HG03280 (cell line): ENCODE measurements at regions not wholly inside any gene's neighbourhood (a gene's known extent, or its start where the extent isn't known, plus 50 kb on each side); places are given as distances from the start of the nearest gene placed in this dataset.

Experiments
- ATAC-seq: cut with Tn5 transposase; IDR thresholded peaks from one replicate; pipeline ENCODE4 v1.9.1; 2021; ENCODE audit warnings: mild to moderate bottlenecking, moderate library complexity; ENCODE audit not compliant: unreplicated experiment

DNA sequence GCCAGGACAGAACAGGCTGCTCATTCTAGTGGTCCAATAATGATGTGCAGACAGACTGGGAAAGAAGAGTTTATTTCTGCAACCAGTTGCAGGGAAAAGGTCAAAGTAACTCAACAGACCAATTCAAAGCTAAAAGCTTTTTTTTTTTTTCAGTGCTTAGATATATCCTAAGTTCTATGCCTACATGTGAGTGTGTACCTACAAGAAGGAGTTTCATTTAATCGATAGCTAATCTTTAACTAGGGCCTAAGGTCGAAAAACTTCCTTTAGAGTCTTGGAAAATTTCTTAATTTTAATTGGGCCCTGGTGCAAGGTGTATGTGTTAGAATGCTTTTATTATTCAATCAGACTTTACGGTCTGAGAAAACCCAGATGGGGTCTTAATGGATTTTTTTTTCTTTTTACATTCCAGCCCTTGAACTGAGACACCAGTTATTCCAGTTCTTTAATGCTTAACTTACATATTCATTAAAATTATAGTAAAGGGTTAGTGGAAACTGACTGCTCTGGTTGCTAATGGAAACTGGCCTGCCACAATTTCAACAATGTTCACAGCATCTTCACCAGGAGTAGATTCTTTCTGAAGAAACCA, 365.3 kb downstream of the MTRR start:
- no peak for ATAC-seq

DNA sequence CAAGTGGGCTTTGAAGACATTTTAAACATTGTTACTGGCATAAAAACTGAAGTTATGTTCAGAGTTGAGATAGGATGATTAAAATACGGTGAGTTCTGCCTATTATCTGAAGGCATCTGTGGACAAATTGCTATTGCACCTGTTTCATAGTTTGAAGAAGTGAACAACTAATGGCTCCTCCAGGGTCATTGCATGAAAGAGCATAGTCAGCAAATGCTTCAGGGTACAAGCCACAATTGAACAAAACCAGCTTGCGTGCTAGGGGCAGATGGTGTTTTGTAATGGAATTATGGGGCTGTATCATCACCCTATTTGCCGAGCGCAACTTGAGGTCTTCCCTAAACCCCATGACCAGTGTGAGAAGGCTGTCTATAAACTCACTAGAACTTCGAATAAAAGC, 369.1 kb downstream of the MTRR start:
- ATAC-seq, result no peak

DNA sequence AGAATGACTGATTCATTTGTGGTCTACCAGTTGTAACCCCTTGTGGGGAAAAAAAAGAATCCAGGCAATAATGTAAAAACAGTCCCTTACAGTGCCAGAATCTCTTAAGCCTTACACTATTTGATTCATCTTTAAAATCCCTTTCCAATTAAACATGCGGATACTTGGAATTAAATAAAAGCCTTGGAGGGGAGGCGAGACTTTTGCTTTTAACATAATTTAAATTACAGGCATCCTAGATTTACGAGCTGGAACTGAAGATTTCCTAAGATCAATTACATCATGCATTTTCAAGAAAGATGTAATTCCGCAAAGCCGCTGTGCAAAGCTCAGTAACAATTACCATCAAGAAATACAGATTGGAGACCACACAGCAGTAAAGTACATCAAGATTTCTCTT, 370.2 kb downstream of the MTRR start:
- no peak for ATAC-seq

DNA sequence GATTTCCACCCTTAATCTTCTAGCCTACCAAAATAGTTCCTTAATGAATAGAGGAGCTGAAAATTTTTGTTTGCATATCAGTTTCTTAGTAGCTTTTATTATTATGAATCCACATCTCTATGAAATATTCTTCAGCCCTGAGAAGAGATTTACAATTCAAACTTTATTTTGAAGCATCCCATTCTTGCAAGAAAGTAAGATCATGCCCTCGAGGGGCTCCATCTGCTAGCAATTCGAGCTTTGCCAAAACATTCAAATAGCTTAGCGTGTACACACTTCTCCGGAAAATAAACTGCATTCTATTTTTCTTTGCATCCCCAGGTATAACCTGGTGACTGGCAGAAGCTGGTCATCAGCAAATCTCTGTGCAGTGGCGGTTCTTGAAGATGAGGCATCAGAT, 370.7 kb downstream of the MTRR start:
- no peak for ATAC-seq

DNA sequence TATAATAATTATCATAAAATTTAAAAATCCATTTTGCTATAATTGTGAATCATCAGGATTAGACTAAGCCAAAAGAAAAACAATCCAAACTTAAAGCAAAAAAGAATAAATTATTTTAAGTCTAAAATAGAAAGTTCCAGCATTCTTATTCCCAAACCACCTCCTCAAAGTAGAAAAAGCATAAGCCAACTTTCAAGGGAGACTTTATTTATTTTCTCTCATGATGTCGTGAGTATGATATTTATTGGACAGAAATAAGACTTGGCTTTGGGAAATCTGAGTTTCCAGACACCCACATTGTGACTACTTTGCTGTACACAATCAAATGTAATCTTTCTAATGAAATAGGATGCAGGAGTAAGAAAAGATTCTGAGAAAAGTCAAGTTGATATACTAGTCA, 372.1 kb downstream of the MTRR start:
- ATAC-seq, result no peak

DNA sequence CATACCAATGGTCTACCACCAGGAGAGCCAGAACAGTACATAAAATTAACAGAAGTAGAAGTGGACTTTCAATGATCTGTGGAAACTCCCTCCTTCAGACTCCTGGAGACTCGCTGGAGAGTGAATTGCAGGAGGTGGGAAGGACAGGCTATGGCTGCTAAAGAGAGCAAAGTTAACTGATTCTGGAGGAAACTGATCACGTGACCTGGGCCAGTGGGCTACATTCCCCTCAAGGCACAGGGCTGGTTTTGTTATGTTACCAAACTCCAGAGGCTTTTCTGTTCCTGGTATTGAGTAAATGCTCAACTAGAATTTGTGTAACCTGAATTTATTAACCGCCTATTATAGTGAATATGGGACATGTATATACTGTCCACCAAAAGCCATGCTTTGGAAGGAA, 372.6 kb downstream of the MTRR start:
- ATAC-seq, result no peak

DNA sequence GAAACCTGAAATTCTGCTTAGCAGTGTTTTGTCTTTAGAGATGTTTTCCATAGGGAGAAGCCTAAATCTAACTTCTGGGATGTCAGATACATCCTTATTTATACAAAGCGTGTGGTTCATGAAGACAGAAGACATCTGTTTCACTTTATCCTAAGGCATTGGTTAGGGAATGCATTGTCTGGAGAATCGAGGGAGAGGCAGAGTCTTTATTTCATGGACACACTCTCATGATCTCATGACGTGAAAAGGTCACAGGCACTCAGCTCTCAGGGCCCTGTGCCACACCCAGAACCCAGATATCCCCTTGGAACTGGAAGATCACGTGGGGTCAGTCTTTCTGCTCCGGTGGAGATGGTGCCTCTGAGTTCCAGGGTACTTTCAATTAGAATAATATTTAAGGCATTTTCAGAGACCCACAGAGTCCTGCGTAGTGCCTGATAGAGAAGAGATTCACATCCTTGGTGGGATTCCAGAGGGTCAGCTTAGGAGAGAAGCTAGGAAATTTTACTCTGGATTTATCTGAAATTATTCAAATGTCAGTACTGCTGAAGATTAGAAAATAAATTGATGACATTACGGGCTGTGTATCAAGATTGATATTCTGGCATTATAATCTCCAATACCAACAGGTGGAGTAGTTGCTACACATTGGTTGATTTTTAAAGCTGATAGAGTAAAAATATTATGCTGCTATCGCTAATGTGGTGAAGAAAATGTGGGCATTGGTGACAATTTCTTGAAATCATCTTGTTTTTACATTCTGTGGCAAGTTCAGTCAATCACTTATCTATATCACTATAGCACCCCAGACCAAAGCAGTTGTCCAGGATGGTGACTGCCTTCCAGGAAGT, 378.3 kb downstream of the MTRR start:
- no peak for ATAC-seq

DNA sequence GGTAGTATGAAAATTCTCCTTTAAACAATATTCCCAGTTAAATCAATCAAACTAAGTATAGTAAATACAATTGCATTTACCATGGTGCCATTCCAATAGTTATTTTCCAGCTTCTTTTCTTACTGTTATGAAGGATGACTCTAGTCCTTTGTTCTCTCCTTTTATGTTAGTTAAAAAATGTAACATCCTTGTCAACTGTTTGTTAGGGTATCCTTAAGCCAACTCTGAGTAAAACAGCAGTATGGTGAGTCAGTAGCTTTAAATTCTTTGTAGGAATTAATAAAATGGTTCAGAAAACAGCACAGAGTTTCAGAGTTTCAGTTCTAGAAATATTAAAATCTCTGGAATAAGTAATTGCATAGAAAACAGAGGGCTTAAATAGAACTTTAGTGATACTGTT, 384.4 kb downstream of the MTRR start:
- no peak for ATAC-seq

DNA sequence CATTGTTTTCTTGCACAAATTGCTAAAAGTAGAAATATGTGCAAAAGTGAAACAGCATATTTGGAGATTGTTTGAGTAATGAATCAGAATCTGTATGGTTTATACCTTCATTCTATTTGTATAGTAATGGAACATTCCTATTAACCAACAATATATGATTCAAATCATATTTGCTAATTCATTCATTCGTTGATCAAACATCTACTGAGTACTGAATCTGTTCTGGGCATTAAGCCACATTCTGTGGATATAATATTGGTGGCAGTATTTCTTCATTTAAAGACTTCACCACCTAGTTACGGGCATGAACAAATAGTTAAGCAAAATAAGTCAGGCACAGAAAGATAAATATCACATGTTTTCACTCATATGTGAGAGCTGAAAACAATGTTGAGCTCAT, 385.7 kb downstream of the MTRR start:
- no peak for ATAC-seq

DNA sequence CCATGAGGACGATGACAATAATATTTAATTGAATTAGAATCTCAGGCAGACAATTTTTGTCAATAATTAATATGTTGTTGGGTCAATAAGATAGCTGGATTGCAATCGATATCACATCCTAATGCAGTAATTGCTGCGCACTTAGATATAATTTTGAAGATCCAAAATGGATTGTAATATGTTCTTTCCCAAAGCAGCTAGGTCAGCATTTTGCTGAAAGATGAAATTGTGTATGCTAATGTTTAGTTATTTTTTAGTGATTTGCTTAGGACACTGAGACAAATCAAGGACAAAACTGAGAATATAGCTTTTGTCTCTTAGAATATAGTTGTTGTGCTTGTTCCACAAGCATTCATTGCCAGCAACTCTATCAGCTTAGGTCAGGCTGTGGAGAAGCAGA, 389.9 kb downstream of the MTRR start:
- ATAC-seq, result no peak

DNA sequence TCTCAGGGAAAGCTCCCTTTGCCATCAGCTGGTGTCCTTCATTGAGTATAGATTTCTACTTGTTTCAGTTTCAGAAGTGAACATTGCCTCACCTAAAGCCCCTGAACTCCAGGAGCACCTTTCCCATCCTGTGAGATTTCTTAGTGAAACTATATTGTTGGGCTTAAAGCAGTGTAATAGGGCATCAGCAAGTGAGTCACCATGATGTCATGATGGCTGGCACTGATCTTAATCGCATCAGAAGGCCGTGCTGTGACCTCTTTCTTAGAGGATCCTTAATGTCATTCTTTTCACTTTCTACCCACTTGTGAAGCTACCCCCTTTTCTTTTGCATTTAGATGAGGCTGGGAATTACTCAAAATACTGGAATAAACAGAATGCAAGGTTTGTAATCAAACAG, 401.3 kb downstream of the MTRR start:
- ATAC-seq, result no peak

DNA sequence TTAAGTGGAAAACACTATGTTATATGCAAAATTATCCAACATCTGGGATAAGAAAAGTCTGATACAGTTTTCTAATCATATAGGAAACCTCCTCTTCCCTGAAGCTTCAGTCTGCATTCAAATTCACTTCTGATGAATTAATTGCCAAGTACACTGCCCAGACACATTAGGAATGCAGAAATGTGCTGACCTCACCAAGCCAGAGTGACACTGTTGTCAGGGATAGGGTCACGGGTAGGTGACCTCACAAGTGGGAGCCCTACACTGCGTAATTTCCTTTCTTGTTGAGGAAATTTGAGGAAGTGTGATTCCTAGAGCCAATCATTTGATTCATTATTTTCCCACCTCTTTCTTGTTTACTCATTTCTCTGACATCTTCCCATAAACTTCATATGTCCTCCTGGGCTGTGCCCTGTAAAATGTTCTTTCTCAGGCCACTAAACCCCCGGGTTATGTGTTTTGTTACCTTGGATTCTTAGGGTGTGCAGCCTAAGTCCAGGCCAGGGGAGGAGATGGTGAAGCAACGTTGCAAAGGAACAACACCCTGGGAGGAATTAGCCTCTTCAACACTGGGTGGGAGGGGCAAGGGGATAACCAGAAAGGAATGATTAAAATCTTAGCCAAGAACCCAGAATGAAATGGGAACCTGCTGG, 411.9 kb downstream of the MTRR start:
- ATAC-seq, result no peak

DNA sequence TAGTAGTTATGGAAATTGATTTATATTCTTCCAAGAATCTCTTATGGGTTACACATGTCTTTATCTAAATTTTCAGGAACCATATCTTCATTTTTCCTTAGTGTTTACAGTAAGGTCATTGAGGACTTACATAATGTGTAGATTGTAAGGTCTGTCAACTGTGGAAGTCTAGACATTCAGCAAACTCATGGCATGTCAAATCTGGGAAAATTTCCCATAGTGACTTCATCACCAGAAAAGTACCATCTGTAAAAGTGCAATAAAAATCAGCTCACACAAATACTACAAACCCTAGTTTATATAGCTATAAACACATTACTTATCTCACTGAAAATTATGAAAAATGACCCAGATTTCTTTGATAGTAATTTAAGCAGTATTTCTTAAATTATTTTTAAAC, 419.4 kb downstream of the MTRR start:
- no peak for ATAC-seq

DNA sequence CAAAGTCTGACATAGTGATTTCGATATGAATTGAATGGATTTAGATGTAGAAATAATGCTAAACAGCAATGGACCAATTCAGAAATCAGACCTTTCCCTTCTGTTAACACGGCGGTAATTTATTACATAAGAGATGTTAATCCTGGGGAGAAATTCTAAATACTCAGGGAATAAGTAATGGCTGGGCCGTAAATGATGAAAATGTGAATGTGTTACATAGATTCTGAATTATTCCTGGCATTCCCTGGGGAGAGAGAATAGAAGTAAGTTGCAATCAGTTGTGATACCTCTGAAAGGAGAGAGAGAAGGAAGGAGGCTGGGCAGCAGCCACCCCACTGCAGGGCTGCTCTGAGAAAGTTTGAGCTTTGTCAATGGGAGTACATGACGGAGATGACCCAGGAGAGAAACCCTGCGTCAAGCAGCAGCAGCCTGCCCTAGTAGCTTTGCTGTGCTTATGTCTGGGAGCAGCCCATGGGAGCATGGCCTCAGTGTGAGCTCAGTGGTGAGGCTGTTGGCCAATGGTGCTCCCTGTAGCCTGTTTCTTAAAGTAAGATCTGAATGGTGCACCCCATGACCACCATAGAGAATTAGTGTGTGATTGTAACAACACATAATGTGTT, 420.1 kb downstream of the MTRR start:
- no peak for ATAC-seq

DNA sequence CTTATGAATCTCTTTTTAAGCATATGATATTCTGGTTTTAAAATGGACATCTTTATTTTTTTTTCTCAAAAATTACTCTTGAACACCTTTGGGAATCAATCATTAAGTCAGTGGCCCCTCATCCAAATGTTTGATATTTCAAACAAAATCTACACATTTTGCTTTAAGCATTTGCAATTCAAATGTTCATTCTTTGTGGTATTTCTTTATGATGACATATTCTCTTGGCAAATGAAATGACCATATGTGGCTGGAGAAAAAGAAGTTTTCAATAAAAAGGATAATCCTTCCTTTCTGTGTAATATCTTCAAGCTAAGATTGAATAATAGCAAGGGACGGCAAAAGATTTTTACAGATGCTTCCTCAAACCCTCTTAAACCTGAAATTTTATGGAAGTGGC, 420.8 kb downstream of the MTRR start:
- ATAC-seq, result no peak

DNA sequence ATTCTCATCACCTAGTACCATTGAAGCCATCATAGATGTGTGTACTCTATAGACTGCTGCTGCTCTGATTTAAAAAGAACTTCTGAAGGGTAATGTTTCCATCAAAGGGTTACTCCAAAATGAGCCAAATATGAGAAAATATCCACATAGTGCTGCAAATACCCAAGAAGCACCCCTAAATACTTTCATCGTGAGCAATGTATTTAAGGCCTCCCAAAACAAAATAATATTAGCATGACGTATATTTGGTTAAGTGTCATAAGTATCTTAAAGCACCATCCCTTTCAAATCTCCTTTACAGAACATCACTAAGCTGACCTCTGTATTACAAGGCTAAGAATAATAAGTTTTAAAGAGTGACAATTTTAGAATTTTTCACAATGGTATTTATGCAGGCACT, 421.8 kb downstream of the MTRR start:
- no peak for ATAC-seq

DNA sequence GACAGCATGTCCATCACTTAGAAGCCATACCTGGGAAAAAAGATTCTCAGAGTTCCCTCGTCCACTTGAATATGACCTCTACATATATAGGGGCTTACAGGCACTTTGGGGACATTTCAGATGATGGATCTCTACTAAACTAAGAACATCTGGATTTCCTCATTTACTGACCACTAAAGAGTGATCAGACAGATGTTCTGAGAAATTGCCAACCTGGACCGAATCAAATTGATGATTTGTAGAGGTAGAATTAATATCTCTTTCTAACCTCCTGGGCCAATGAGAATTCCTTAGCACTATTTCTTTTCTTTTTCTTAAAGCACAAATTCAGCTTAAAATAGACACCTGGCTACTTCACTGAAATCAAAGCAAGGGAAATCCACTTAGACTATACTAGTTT, 422.7 kb downstream of the MTRR start:
- no peak for ATAC-seq

DNA sequence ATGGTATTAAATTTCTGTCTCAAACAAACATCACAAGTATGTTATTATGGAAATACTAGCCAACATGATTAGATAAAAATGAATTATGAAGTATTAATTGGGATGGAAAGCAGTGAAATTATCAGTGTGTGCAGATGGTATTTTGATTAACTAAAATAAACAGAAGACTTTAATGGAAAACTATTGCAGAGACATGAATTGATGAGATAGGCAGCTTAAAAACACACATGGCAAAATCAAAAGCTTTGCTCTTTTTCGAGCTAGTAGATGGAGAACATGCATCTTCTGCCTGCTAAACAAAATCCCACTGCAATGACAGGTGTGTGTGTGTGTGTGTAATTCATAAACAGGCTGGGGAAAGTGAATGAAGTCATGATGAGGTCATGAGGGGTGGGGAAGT, 426.2 kb downstream of the MTRR start:
- ATAC-seq, result no peak

DNA sequence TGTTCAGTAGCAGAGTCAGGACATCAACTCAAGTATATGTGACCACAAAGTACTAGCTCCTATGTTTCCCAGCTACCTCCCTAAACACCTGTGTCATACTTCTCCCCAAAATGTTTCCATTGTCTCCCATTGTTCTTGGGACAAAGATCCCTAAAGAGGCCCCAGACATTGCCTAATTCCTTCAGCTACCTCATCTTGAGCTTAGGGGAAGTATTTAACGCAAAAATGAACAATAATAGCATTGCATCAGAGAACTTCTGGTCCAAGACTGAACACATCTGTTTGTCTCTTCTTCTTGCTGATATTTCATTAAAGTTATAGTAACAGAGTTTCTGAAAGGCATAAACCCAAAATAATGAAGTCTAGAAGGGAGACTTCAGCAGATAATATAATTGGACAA, 430.8 kb downstream of the MTRR start:
- ATAC-seq, result no peak

DNA sequence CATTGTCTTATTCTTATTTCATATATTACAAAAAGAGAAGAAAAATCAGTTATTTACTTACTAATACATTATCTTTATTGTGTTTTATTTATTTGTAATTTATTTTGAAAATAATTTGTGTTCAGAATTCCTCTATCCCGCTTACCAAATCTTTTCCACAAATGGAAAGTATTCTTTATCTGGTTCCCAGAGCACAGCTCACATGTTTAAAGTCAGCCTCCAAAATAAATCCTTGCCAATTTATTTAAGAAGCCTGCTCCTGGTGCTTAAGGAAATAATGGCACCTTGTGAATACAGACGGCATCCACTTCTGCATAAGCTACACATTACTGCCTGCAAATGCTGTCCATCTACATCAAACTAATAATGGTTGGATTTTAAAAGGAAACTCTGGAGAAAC, 435.4 kb downstream of the MTRR start:
- ATAC-seq, result no peak

DNA sequence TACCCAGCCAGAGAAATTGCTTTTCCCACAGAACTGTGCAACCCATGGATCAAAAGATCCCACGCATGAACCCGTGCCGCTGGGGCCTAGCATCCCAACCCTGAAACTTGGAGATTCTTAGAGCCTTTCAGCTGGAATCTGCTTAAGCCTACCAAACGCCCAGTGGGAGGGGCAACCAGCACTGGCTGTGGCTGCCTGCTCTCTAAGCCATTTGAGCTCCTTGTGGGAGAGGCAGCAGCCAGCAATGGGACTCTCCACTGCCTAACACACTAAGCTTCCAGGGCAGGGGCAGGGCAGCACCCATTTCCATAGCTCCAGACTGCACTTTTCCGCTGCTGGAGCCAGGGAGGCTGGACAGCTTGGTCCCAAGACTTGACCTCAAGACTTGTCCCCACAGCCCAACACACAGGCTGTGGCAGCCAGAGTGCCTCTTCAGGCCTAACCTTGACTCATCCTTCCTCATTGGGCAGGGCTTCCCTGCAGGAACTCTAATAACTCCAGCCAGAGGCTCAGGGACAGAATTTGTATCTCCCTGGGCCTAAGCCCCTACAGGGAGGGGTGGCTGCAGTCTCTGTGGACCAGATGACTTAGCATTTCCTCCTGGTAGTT, 437.4 kb downstream of the MTRR start:
- ATAC-seq, result no peak
